ENCODE measurements at regions not wholly inside any gene's neighbourhood (a gene's known extent, or its start where the extent isn't known, plus 50 kb on each side); places are given as distances from the start of the nearest gene placed in this dataset.
"Not testable (repeated sequence)": the region's sequence is repeated elsewhere in the genome, so short reads cannot be mapped to it uniquely, and the experiment has no call there.

GRCh38 chr6:134432036-134432435, 114.1 kb upstream of the SGK1 start:
- TF ChIP-seq CTCF (IDR thresholded peaks at IDR 0.05; ENCODE audit: extremely low read depth, missing control alignments) = no peak
- DNase-seq (ENCODE audit: low spot score) = no peak

GRCh38 chr6:134431421-134431859, 113.5 kb upstream of the SGK1 start:
- no peak for DNase-seq (ENCODE audit: low spot score)
- TF ChIP-seq CTCF (IDR thresholded peaks at IDR 0.05; ENCODE audit: extremely low read depth, missing control alignments) = no peak

GRCh38 chr6:134429861-134430380, 112.0 kb upstream of the SGK1 start:
- TF ChIP-seq CTCF (IDR thresholded peaks at IDR 0.05; ENCODE audit: extremely low read depth, missing control alignments) = no peak
- DNase-seq (ENCODE audit: low spot score) = no peak

GRCh38 chr6:134427721-134428120, 109.8 kb upstream of the SGK1 start:
- no peak for TF ChIP-seq CTCF (IDR thresholded peaks at IDR 0.05; ENCODE audit: extremely low read depth, missing control alignments)
- no peak for DNase-seq (ENCODE audit: low spot score)

GRCh38 chr6:134426623-134427022, 108.7 kb upstream of the SGK1 start:
- TF ChIP-seq CTCF (IDR thresholded peaks at IDR 0.05; ENCODE audit: extremely low read depth, missing control alignments) = no peak
- DNase-seq (ENCODE audit: low spot score) = no peak

GRCh38 chr6:134425917-134426316, 108.0 kb upstream of the SGK1 start:
- DNase-seq (ENCODE audit: low spot score) = not testable (repeated sequence)

GRCh38 chr6:134425513-134425912, 107.6 kb upstream of the SGK1 start:
- no peak for DNase-seq (ENCODE audit: low spot score)

More at GRCh38 chr6:134425513-134425912, 107.6 kb upstream of the SGK1 start:
- TF ChIP-seq CTCF (IDR thresholded peaks at IDR 0.05; ENCODE audit: extremely low read depth, missing control alignments) = no peak
